Sigmoid colon (tissue), 4 donors: ENCODE measurements at regions not wholly inside any gene's neighbourhood (a gene's known extent, or its start where the extent isn't known, plus 50 kb on each side); places are given as distances from the start of the nearest gene placed in this dataset.

ENCODE experiments used
- EP300 ChIP-seq, 4 donors: sonication (generic); formaldehyde crosslinking; IDR thresholded peaks; one replicate each; pipeline ENCODE4 v1.6.1; 2017; ENCODE audit warnings: antibody characterized with exemption in 4 of 4
- POLR2A ChIP-seq, 2 donors: fragments of 450-650 bp; IDR thresholded peaks; one replicate each; pipeline ENCODE4 v1.6.1; 2016; ENCODE audit warnings: antibody characterized with exemption in 2 of 2, mild to moderate bottlenecking in 2 of 2, moderate library complexity in 2 of 2
- TF ChIP-seq, protein P1 (sequence below), 4 experiments: fragments of 450-650 bp in 3 of 4; fragments of 200-600 bp in 1 of 4; IDR thresholded peaks; one replicate each; pipeline ENCODE4 v1.5.1; 2016 to 2019; ENCODE audit warnings: antibody characterized with exemption in 4 of 4, mild to moderate bottlenecking in 3 of 4, moderate library complexity in 2 of 4

- TF ChIP-seq POLR2A (IDR thresholded peaks at IDR 0.05) (no peak), EP300 (IDR thresholded peaks at IDR 0.05) (no peak)
- TF ChIP-seq, protein P1, sequence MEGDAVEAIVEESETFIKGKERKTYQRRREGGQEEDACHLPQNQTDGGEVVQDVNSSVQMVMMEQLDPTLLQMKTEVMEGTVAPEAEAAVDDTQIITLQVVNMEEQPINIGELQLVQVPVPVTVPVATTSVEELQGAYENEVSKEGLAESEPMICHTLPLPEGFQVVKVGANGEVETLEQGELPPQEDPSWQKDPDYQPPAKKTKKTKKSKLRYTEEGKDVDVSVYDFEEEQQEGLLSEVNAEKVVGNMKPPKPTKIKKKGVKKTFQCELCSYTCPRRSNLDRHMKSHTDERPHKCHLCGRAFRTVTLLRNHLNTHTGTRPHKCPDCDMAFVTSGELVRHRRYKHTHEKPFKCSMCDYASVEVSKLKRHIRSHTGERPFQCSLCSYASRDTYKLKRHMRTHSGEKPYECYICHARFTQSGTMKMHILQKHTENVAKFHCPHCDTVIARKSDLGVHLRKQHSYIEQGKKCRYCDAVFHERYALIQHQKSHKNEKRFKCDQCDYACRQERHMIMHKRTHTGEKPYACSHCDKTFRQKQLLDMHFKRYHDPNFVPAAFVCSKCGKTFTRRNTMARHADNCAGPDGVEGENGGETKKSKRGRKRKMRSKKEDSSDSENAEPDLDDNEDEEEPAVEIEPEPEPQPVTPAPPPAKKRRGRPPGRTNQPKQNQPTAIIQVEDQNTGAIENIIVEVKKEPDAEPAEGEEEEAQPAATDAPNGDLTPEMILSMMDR (IDR thresholded peaks at IDR 0.05): no peak
Observed at GRCh38 chr5:52427615-52428014, 360.1 kb upstream of the ITGA1 start.
